ENCODE measurements at regions not wholly inside any gene's neighbourhood (a gene's known extent, or its start where the extent isn't known, plus 50 kb on each side); places are given as distances from the start of the nearest gene placed in this dataset.
A peak's percentile ranks its signal among the peaks of the same experiment; 100 is the strongest.

GRCh38 chr9:95756986-95757385 is 118.5 kb upstream of the ERCC6L2 start:
- TF ChIP-seq CTCF (IDR thresholded peaks at IDR 0.05; ENCODE audit: control insufficient read depth, insufficient read depth, low read depth, low read length, missing control alignments): no peak
- peak; percentile 44 for DNase-seq (ENCODE audit: low read depth)
- no peak overlapping the region for H3K4me3 ChIP-seq (ENCODE audit: control insufficient read depth, low read depth, low read length)

- no peak for DNase-seq (ENCODE audit: low read depth)
Observed at GRCh38 chr9:95756101-95756500, 119.4 kb upstream of the ERCC6L2 start.

GRCh38 chr9:95755421-95755730 is 120.1 kb upstream of the ERCC6L2 start:
- H3K4me3 ChIP-seq (ENCODE audit: control insufficient read depth, low read depth, low read length): no peak overlapping the region
- TF ChIP-seq CTCF (IDR thresholded peaks at IDR 0.05; ENCODE audit: control insufficient read depth, insufficient read depth, low read depth, low read length, missing control alignments): no peak
- DNase-seq (ENCODE audit: low read depth): no peak

More at GRCh38 chr9:95756101-95756500, 119.4 kb upstream of the ERCC6L2 start:
- no peak overlapping the region for H3K4me3 ChIP-seq (ENCODE audit: control insufficient read depth, low read depth, low read length)
- TF ChIP-seq CTCF (IDR thresholded peaks at IDR 0.05; ENCODE audit: control insufficient read depth, insufficient read depth, low read depth, low read length, missing control alignments): no peak

GRCh38 chr9:95754533-95755420 is 120.7 kb upstream of the ERCC6L2 start:
- TF ChIP-seq CTCF (IDR thresholded peaks at IDR 0.05; ENCODE audit: control insufficient read depth, insufficient read depth, low read depth, low read length, missing control alignments): no peak
- DNase-seq (ENCODE audit: low read depth): no peak
- no peak overlapping the region for H3K4me3 ChIP-seq (ENCODE audit: control insufficient read depth, low read depth, low read length)

- H3K4me3 ChIP-seq (ENCODE audit: control insufficient read depth, low read depth, low read length): no peak overlapping the region
- TF ChIP-seq CTCF (IDR thresholded peaks at IDR 0.05; ENCODE audit: control insufficient read depth, insufficient read depth, low read depth, low read length, missing control alignments): no peak
- DNase-seq (ENCODE audit: low read depth): no peak
Observed at GRCh38 chr9:95753762-95754465, 121.6 kb upstream of the ERCC6L2 start.

GRCh38 chr9:95752129-95752731 is 123.3 kb upstream of the ERCC6L2 start:
- TF ChIP-seq CTCF (IDR thresholded peaks at IDR 0.05; ENCODE audit: control insufficient read depth, insufficient read depth, low read depth, low read length, missing control alignments): no peak
- no peak for DNase-seq (ENCODE audit: low read depth)
- H3K4me3 ChIP-seq (ENCODE audit: control insufficient read depth, low read depth, low read length): no peak overlapping the region

Data from AG09309 (cell line).